IPS DF 6.9 (cell line): ENCODE measurements at regions not wholly inside any gene's neighbourhood (a gene's known extent, or its start where the extent isn't known, plus 50 kb on each side); places are given as distances from the start of the nearest gene placed in this dataset.

Experiments used
- DNase-seq: peaks from one replicate; pipeline ENCODE4 v3.0.0-alpha.2; 2013; ENCODE audit warnings: low read depth, low spot score
- H3K27ac ChIP-seq: one replicate; pipeline ENCODE4 v1.5.1; 2013; ENCODE audit warnings: low read length, control low read depth
- H3K27me3 ChIP-seq: 2 replicates; pipeline ENCODE4 v1.6.1; 2013; ENCODE audit warnings: mild to moderate bottlenecking, low read length; ENCODE audit not compliant: control insufficient read depth, insufficient read depth
- H3K36me3 ChIP-seq: 2 replicates; pipeline ENCODE4 v1.6.1; 2013; ENCODE audit warnings: low read length; ENCODE audit not compliant: control insufficient read depth, insufficient read depth
- H3K4me1 ChIP-seq: 2 replicates; pipeline ENCODE4 v1.6.1; 2013; ENCODE audit warnings: low read length; ENCODE audit not compliant: control insufficient read depth, insufficient read depth
- H3K4me3 ChIP-seq: 2 replicates; pipeline ENCODE4 v1.5.1; 2013; ENCODE audit warnings: mild to moderate bottlenecking, low read length
- H3K9me3 ChIP-seq: 2 replicates; pipeline ENCODE4 v1.6.1; 2013; ENCODE audit warnings: low read length, inconsistent platforms; ENCODE audit not compliant: control insufficient read depth, insufficient read depth
- WGBS: extraction: QIAGEN DNeasy Blood & Tissue Kit; methylation state at CpG from one replicate; pipeline ENCODE4 v1.1.7; 2013; ENCODE audit warnings: mixed read lengths, missing lambda C conversion rate; ENCODE audit not compliant: insufficient read length, insufficient coverage; 5-methylcytosine and 5-hydroxymethylcytosine counted together

- H3K4me3 ChIP-seq = no peak overlapping the region
- no peaks in the 10 kb centered on the region for H3K36me3 ChIP-seq
- DNase-seq = no peak
- no peaks in the 10 kb centered on the region; the same call in 1 of the 2 replicates for H3K27me3 ChIP-seq
- H3K27ac ChIP-seq = no peak overlapping the region
- H3K4me1 ChIP-seq = no peaks in the 10 kb centered on the region
- H3K9me3 ChIP-seq = no peaks in the 10 kb centered on the region
- no CpG with 5 or more reads among the region's 5 CpGs for WGBS
Observed at GRCh38 chr17:12402963-12403622, 262.6 kb upstream of the MYOCD start.

- no CpG with 5 or more reads among the region's 5 CpGs for WGBS
- H3K27me3 ChIP-seq = no peaks in the 10 kb centered on the region; the same call in 1 of the 2 replicates
- no peaks in the 10 kb centered on the region for H3K9me3 ChIP-seq
- no peak for DNase-seq
- H3K27ac ChIP-seq = no peak overlapping the region
- H3K4me3 ChIP-seq = no peak overlapping the region
- H3K4me1 ChIP-seq = no peaks in the 10 kb centered on the region
- H3K36me3 ChIP-seq = no peaks in the 10 kb centered on the region
Observed at GRCh38 chr17:12403881-12404398, 261.8 kb upstream of the MYOCD start.

GRCh38 chr17:12406623-12407215, 259.0 kb upstream of the MYOCD start:
- WGBS = no CpG with 5 or more reads among the region's 5 CpGs

GRCh38 chr17:12407495-12408252, 258.0 kb upstream of the MYOCD start:
- Histone ChIP-seq H3K27me3 (no peaks in the 10 kb centered on the region), H3K4me3 (no peak overlapping the region), H3K4me1 (no peaks in the 10 kb centered on the region), H3K36me3 (no peaks in the 10 kb centered on the region), H3K9me3 (no peaks in the 10 kb centered on the region), H3K27ac (no peak overlapping the region)
- no CpG with 5 or more reads among the region's 5 CpGs for WGBS
- no peak for DNase-seq

More at GRCh38 chr17:12406623-12407215, 259.0 kb upstream of the MYOCD start:
- Histone ChIP-seq H3K27me3 (no peaks in the 10 kb centered on the region), H3K36me3 (no peaks in the 10 kb centered on the region), H3K4me3 (no peak overlapping the region), H3K9me3 (no peaks in the 10 kb centered on the region), H3K4me1 (no peaks in the 10 kb centered on the region), H3K27ac (no peak overlapping the region)
- no peak for DNase-seq

GRCh38 chr17:12409082-12409481, 256.6 kb upstream of the MYOCD start:
- H3K27ac ChIP-seq = no peak overlapping the region
- no peak for DNase-seq
- no peaks in the 10 kb centered on the region for H3K4me1 ChIP-seq
- no peak overlapping the region for H3K4me3 ChIP-seq
- no peaks in the 10 kb centered on the region for H3K27me3 ChIP-seq
- no peaks in the 10 kb centered on the region for H3K36me3 ChIP-seq
- WGBS = no CpG with 5 or more reads among the region's 3 CpGs
- no peaks in the 10 kb centered on the region for H3K9me3 ChIP-seq

- Histone ChIP-seq H3K9me3 (no peaks in the 10 kb centered on the region), H3K4me3 (no peak overlapping the region), H3K36me3 (no peaks in the 10 kb centered on the region), H3K27me3 (no peaks in the 10 kb centered on the region), H3K27ac (no peak overlapping the region), H3K4me1 (no peaks in the 10 kb centered on the region)
- no CpG with 5 or more reads among the region's 6 CpGs for WGBS
- no peak for DNase-seq
Observed at GRCh38 chr17:12410717-12411116, 255.0 kb upstream of the MYOCD start.

- no peak overlapping the region for H3K4me3 ChIP-seq
- WGBS = no CpG with 5 or more reads among the region's 3 CpGs
- no peak for DNase-seq
Observed at GRCh38 chr17:12415031-12415430, 250.7 kb upstream of the MYOCD start.

GRCh38 chr17:12421077-12421476, 244.6 kb upstream of the MYOCD start:
- H3K27ac ChIP-seq = no peak overlapping the region
- no peaks in the 10 kb centered on the region for H3K9me3 ChIP-seq
- H3K4me3 ChIP-seq = no peak overlapping the region
- H3K36me3 ChIP-seq = no peaks in the 10 kb centered on the region
- WGBS = no CpG with 5 or more reads among the region's 5 CpGs
- H3K27me3 ChIP-seq = no peaks in the 10 kb centered on the region
- no peak for DNase-seq
- H3K4me1 ChIP-seq = no peaks in the 10 kb centered on the region

More at GRCh38 chr17:12415031-12415430, 250.7 kb upstream of the MYOCD start:
- no peaks in the 10 kb centered on the region for H3K27me3 ChIP-seq
- H3K27ac ChIP-seq = no peak overlapping the region
- H3K9me3 ChIP-seq = no peaks in the 10 kb centered on the region
- H3K4me1 ChIP-seq = no peaks in the 10 kb centered on the region
- no peaks in the 10 kb centered on the region for H3K36me3 ChIP-seq

GRCh38 chr17:12421646-12422306, 243.9 kb upstream of the MYOCD start:
- no peak overlapping the region for H3K27ac ChIP-seq
- no peak for DNase-seq
- no peaks in the 10 kb centered on the region for H3K9me3 ChIP-seq
- whole genome bisulfite sequencing = no CpG with 5 or more reads among the region's 15 CpGs
- H3K27me3 ChIP-seq = no peaks in the 10 kb centered on the region
- no peak overlapping the region for H3K4me3 ChIP-seq
- H3K4me1 ChIP-seq = no peaks in the 10 kb centered on the region
- H3K36me3 ChIP-seq = no peaks in the 10 kb centered on the region

GRCh38 chr17:12422651-12423050, 243.0 kb upstream of the MYOCD start:
- no peak overlapping the region for H3K4me3 ChIP-seq
- H3K9me3 ChIP-seq = no peaks in the 10 kb centered on the region
- WGBS = no CpG with 5 or more reads among the region's 13 CpGs
- H3K4me1 ChIP-seq = no peaks in the 10 kb centered on the region
- no peak overlapping the region for H3K27ac ChIP-seq
- DNase-seq = no peak
- H3K27me3 ChIP-seq = no peaks in the 10 kb centered on the region
- no peaks in the 10 kb centered on the region for H3K36me3 ChIP-seq
